Neural progenitor cell (in vitro differentiated cells): ENCODE measurements at regions not wholly inside any gene's neighbourhood (a gene's known extent, or its start where the extent isn't known, plus 50 kb on each side); places are given as distances from the start of the nearest gene placed in this dataset.

Experiments used
- DNase-seq: peaks from one replicate; pipeline ENCODE4 v3.0.0-alpha.2; 2016; ENCODE audit warnings: low spot score
- H2AFZ ChIP-seq: fragments of 200-600 bp; sonication (generic); replicated peaks from 2 replicates; pipeline ENCODE4 v1.6.1; 2016; ENCODE audit warnings: antibody characterized with exemption
- H3F3A ChIP-seq: fragments of 200-600 bp; sonication (generic); 2 replicates; pipeline ENCODE4 v1.6.1; 2016; ENCODE audit warnings: antibody characterized with exemption, low read depth
- H3K27ac ChIP-seq: fragments of 200-600 bp; sonication (generic); 2 replicates; pipeline ENCODE4 v1.5.1; 2016; ENCODE audit warnings: mild to moderate bottlenecking
- H3K27me3 ChIP-seq: fragments of 200-600 bp; sonication (generic); 2 replicates; pipeline ENCODE4 v1.6.1; 2016; ENCODE audit warnings: mild to moderate bottlenecking, moderate library complexity
- H3K36me3 ChIP-seq: fragments of 200-600 bp; sonication (generic); 2 replicates; pipeline ENCODE4 v1.5.1; 2016
- H3K4me1 ChIP-seq: fragments of 200-600 bp; sonication (generic); 2 replicates; pipeline ENCODE4 v1.6.1; 2016; ENCODE audit warnings: mixed run types
- H3K4me2 ChIP-seq: fragments of 200-600 bp; sonication (generic); 2 replicates; pipeline ENCODE4 v1.6.1; 2016
- H3K4me3 ChIP-seq: fragments of 200-600 bp; sonication (generic); 2 replicates; pipeline ENCODE4 v1.5.1; 2016
- H3K79me2 ChIP-seq: fragments of 200-600 bp; sonication (generic); 2 replicates; pipeline ENCODE4 v1.6.1; 2016; ENCODE audit warnings: low read depth
- H3K9ac ChIP-seq: fragments of 200-600 bp; sonication (generic); 2 replicates; pipeline ENCODE4 v1.6.1; 2016
- H3K9me3 ChIP-seq: fragments of 200-600 bp; sonication (generic); 2 replicates; pipeline ENCODE4 v1.5.1; 2016; ENCODE audit warnings: low read depth
- H4K20me1 ChIP-seq: fragments of 200-600 bp; sonication (generic); 2 replicates; pipeline ENCODE4 v1.6.1; 2016; ENCODE audit warnings: low read depth
- H3K27ac Mint-ChIP-seq: 3 replicates; pipeline ENCODE4 v1.8.0; 2021; ENCODE audit warnings: mixed read lengths
- H3K27me3 Mint-ChIP-seq: 2 replicates; pipeline ENCODE4 v1.8.0; 2022; ENCODE audit warnings: low read depth, mild to moderate bottlenecking, inconsistent platforms, moderate library complexity, mixed read lengths; ENCODE audit not compliant: insufficient read depth
- H3K36me3 Mint-ChIP-seq: 3 replicates; pipeline ENCODE4 v1.8.0; 2021; ENCODE audit warnings: mixed read lengths
- H3K4me1 Mint-ChIP-seq: 3 replicates; pipeline ENCODE4 v1.8.0; 2021; ENCODE audit warnings: mixed read lengths
- H3K4me3 Mint-ChIP-seq: 3 replicates; pipeline ENCODE4 v1.8.0; 2021; ENCODE audit warnings: mild to moderate bottlenecking, moderate library complexity, mixed read lengths
- H3K9me3 Mint-ChIP-seq: 3 replicates; pipeline ENCODE4 v1.8.0; 2020; ENCODE audit warnings: mixed read lengths
- CTCF ChIP-seq: fragments of 200-600 bp; sonication (generic); IDR thresholded peaks from 2 replicates; pipeline ENCODE4 v1.5.1; 2017; ENCODE audit warnings: antibody characterized with exemption, mild to moderate bottlenecking
- EZH2 ChIP-seq: fragments of 200-600 bp; sonication (generic); IDR thresholded peaks from 2 replicates; pipeline ENCODE4 v1.6.1; 2017; ENCODE audit warnings: antibody characterized with exemption, mild to moderate bottlenecking, moderate library complexity
- EZH2phosphoT487 ChIP-seq: fragments of 200-600 bp; sonication (generic); IDR thresholded peaks from 2 replicates; pipeline ENCODE4 v1.6.1; 2017; ENCODE audit warnings: antibody characterized with exemption

- Mint-ChIP-seq H3K4me1 (no peaks in the 10 kb centered on the region), H3K4me3 (no peak overlapping the region), H3K27me3 (no peaks in the 10 kb centered on the region), H3K27ac (no peak overlapping the region), H3K36me3 (no peaks in the 10 kb centered on the region), H3K9me3 (no peaks in the 10 kb centered on the region)
- TF ChIP-seq CTCF = no peak
- TF ChIP-seq EZH2 = no peak
- TF ChIP-seq EZH2phosphoT487 = no peak
- Histone ChIP-seq H3K27ac (no peak overlapping the region), H3K36me3 (no peaks in the 10 kb centered on the region), H3K4me3 (no peak overlapping the region), H4K20me1 (no peaks in the 10 kb centered on the region), H3K27me3 (no peaks in the 10 kb centered on the region), H3K9me3 (no peaks in the 10 kb centered on the region), H3K4me1 (no peaks in the 10 kb centered on the region), H3K9ac (no peak overlapping the region), H3F3A (no peaks in the 10 kb centered on the region), H3K4me2 (no peak overlapping the region), H2AFZ (no peak overlapping the region), H3K79me2 (no peaks in the 10 kb centered on the region)
- DNase-seq = no peak
These were observed 151.4 kb upstream of the PAPPA start for GRCh38 chr9:116002181-116002580.

- H4K20me1 ChIP-seq = no peaks in the 10 kb centered on the region
- DNase-seq = no peak
- H3F3A ChIP-seq = no peaks in the 10 kb centered on the region
- no peaks in the 10 kb centered on the region for H3K9me3 ChIP-seq
- no peak overlapping the region for H3K27ac Mint-ChIP-seq
- H3K36me3 ChIP-seq = no peaks in the 10 kb centered on the region
- no peak overlapping the region for H3K4me2 ChIP-seq
- H3K4me1 Mint-ChIP-seq = no peaks in the 10 kb centered on the region
- H3K27me3 ChIP-seq = no peaks in the 10 kb centered on the region
- H3K9me3 Mint-ChIP-seq = no peaks in the 10 kb centered on the region
- H3K27ac ChIP-seq = no peak overlapping the region
- no peak overlapping the region for H3K9ac ChIP-seq
- H3K4me3 Mint-ChIP-seq = no peak overlapping the region
- H3K4me1 ChIP-seq = no peaks in the 10 kb centered on the region
- TF ChIP-seq EZH2phosphoT487 (no peak), EZH2 (no peak), CTCF (no peak)
- no peak overlapping the region for H3K4me3 ChIP-seq
- H2AFZ ChIP-seq = no peak overlapping the region
- H3K36me3 Mint-ChIP-seq = no peaks in the 10 kb centered on the region
- no peaks in the 10 kb centered on the region for H3K27me3 Mint-ChIP-seq
- no peaks in the 10 kb centered on the region for H3K79me2 ChIP-seq
These were observed 151.0 kb upstream of the PAPPA start for GRCh38 chr9:116002624-116003023.

- no peak overlapping the region for H3K9ac ChIP-seq
- H2AFZ ChIP-seq = no peak overlapping the region
- no peak overlapping the region for H3K27ac Mint-ChIP-seq
- TF ChIP-seq CTCF (no peak), EZH2phosphoT487 (no peak), EZH2 (no peak)
- H4K20me1 ChIP-seq = no peaks in the 10 kb centered on the region
- no peaks in the 10 kb centered on the region for H3K79me2 ChIP-seq
- no peaks in the 10 kb centered on the region for H3K9me3 ChIP-seq
- no peak overlapping the region for H3K4me2 ChIP-seq
- H3K27me3 Mint-ChIP-seq = no peaks in the 10 kb centered on the region
- H3K27ac ChIP-seq = no peak overlapping the region
- no peaks in the 10 kb centered on the region for H3K36me3 Mint-ChIP-seq
- no peaks in the 10 kb centered on the region for H3K36me3 ChIP-seq
- H3K4me3 ChIP-seq = no peak overlapping the region
- no peaks in the 10 kb centered on the region for H3K27me3 ChIP-seq
- H3K4me1 ChIP-seq = no peaks in the 10 kb centered on the region
- H3K4me1 Mint-ChIP-seq = no peaks in the 10 kb centered on the region
- no peaks in the 10 kb centered on the region for H3K9me3 Mint-ChIP-seq
- H3F3A ChIP-seq = no peaks in the 10 kb centered on the region
- DNase-seq = no peak
- H3K4me3 Mint-ChIP-seq = no peak overlapping the region
These were observed 150.2 kb upstream of the PAPPA start for GRCh38 chr9:116003397-116003796.

GRCh38 chr9:116005205-116005604 lies 148.4 kb upstream of the PAPPA start:
- H3K36me3 ChIP-seq = no peaks in the 10 kb centered on the region
- no peak overlapping the region for H3K27ac Mint-ChIP-seq
- no peaks in the 10 kb centered on the region for H3K27me3 ChIP-seq
- no peaks in the 10 kb centered on the region for H3K79me2 ChIP-seq
- H2AFZ ChIP-seq = no peak overlapping the region
- H3K4me2 ChIP-seq = no peak overlapping the region
- H3K9me3 Mint-ChIP-seq = no peaks in the 10 kb centered on the region
- no peaks in the 10 kb centered on the region for H3K4me1 Mint-ChIP-seq
- H3K4me3 ChIP-seq = no peak overlapping the region
- no peaks in the 10 kb centered on the region for H3K36me3 Mint-ChIP-seq
- H3K4me1 ChIP-seq = no peaks in the 10 kb centered on the region
- H3K27me3 Mint-ChIP-seq = no peaks in the 10 kb centered on the region
- no peaks in the 10 kb centered on the region for H3K9me3 ChIP-seq
- H3K9ac ChIP-seq = no peak overlapping the region
- no peak overlapping the region for H3K27ac ChIP-seq
- TF ChIP-seq EZH2phosphoT487 (no peak), EZH2 (no peak), CTCF (no peak)
- no peaks in the 10 kb centered on the region for H4K20me1 ChIP-seq
- DNase-seq = no peak
- no peaks in the 10 kb centered on the region for H3F3A ChIP-seq
- H3K4me3 Mint-ChIP-seq = no peak overlapping the region
